ENCODE measurements at regions not wholly inside any gene's neighbourhood (a gene's known extent, or its start where the extent isn't known, plus 50 kb on each side); places are given as distances from the start of the nearest gene placed in this dataset.
"Not testable (repeated sequence)": the region's sequence is repeated elsewhere in the genome, so short reads cannot be mapped to it uniquely, and the experiment has no call there.

DNA sequence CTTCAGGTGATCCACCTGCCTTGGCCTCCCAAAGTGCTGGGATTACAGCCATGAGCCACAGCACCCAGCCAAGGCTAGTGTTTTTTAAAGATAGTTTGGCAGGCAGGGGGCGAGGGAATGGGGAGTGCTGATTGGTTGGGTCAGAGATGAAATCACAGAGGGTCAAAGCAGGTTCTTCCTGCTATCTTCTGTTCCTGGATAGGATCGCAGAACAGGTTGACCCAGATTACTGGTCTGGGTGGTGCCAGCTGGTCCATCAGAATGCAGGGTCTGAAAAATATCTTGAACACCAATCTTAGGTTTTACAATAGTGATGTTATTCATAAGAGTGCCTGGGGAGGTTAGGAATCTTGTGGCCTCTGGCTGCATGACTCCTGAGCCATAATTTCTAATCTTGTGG, 272.2 kb downstream of the CD83 start:
- not testable (repeated sequence) for TF ChIP-seq CTCF, POLR2A, POLR2AphosphoS5 (IDR thresholded peaks at IDR 0.05)
